Glutamatergic neuron (in vitro differentiated cells): ENCODE measurements at regions not wholly inside any gene's neighbourhood (a gene's known extent, or its start where the extent isn't known, plus 50 kb on each side); places are given as distances from the start of the nearest gene placed in this dataset.

Experiments
- DNase-seq: peaks from one replicate; pipeline ENCODE4 v3.0.0; 2022
- H3K27ac Mint-ChIP-seq: one replicate; pipeline ENCODE4 v1.8.0; 2020; ENCODE audit warnings: mild to moderate bottlenecking, mixed read lengths, inconsistent platforms; ENCODE audit not compliant: unreplicated experiment
- H3K27me3 Mint-ChIP-seq: one replicate; pipeline ENCODE4 v1.8.0; 2020; ENCODE audit warnings: mild to moderate bottlenecking, moderate library complexity, mixed read lengths, inconsistent platforms; ENCODE audit not compliant: unreplicated experiment
- H3K36me3 Mint-ChIP-seq: one replicate; pipeline ENCODE4 v1.8.0; 2020; ENCODE audit warnings: mild to moderate bottlenecking, mixed read lengths, inconsistent platforms; ENCODE audit not compliant: unreplicated experiment
- H3K4me1 Mint-ChIP-seq: one replicate; pipeline ENCODE4 v1.8.0; 2020; ENCODE audit warnings: mild to moderate bottlenecking, low read depth, mixed read lengths, inconsistent platforms; ENCODE audit not compliant: unreplicated experiment
- H3K4me3 Mint-ChIP-seq: one replicate; pipeline ENCODE4 v1.8.0; 2020; ENCODE audit warnings: mild to moderate bottlenecking, mixed read lengths, inconsistent platforms; ENCODE audit not compliant: unreplicated experiment
- H3K9me3 Mint-ChIP-seq: one replicate; pipeline ENCODE4 v1.8.0; 2020; ENCODE audit warnings: mild to moderate bottlenecking, moderate library complexity, mixed read lengths, inconsistent platforms; ENCODE audit not compliant: unreplicated experiment
- CTCF ChIP-seq: fragments of 200-600 bp; sonication (generic); IDR thresholded peaks from one replicate; pipeline ENCODE4 v1.5.0; 2021; ENCODE audit not compliant: partially characterized antibody, unreplicated experiment

DNA sequence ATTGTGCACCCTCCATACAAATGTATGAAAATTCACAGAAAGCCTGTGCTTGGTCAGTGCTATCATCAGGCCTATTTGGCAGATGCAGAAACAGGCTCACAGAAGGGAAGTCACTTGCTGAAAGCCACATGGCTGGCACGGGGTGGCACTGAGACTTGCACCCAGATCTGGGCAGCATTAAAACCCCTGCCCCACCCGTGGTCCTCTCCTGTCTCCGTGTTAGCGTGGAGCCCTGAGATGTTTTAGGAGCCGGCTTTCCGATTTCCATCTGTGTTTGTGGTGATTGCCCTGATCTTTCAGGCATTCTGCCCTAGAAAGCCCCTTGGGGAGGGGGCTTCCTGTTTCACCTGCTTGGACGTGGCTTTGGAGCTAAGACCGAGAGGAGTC lies 102.2 kb upstream of the IER5L start:
- Mint-ChIP-seq H3K27me3 (peaks cover 5% of the 10 kb centered on the region), H3K9me3 (peaks cover under 1% of the 10 kb centered on the region), H3K4me1 (peaks cover 27% of the 10 kb centered on the region), H3K27ac (peak overlapping the region; percentile 22), H3K36me3 (no peaks in the 10 kb centered on the region), H3K4me3 (no peak overlapping the region)
- DNase-seq, result no peak
- TF ChIP-seq CTCF, result no peak

GRCh38 chr9:129278391-129279237 lies 100.6 kb upstream of the IER5L start:
- Mint-ChIP-seq H3K9me3 (peaks cover 9% of the 10 kb centered on the region), H3K36me3 (peaks cover 8% of the 10 kb centered on the region), H3K27me3 (peaks cover 9% of the 10 kb centered on the region), H3K4me1 (peaks cover 27% of the 10 kb centered on the region), H3K4me3 (no peak overlapping the region), H3K27ac (no peak overlapping the region)
- no peak for TF ChIP-seq CTCF
- DNase-seq, result no peak

GRCh38 chr9:129276486-129277230 lies 98.6 kb upstream of the IER5L start:
- Mint-ChIP-seq H3K4me3 (no peak overlapping the region), H3K9me3 (peaks cover 10% of the 10 kb centered on the region)

DNA sequence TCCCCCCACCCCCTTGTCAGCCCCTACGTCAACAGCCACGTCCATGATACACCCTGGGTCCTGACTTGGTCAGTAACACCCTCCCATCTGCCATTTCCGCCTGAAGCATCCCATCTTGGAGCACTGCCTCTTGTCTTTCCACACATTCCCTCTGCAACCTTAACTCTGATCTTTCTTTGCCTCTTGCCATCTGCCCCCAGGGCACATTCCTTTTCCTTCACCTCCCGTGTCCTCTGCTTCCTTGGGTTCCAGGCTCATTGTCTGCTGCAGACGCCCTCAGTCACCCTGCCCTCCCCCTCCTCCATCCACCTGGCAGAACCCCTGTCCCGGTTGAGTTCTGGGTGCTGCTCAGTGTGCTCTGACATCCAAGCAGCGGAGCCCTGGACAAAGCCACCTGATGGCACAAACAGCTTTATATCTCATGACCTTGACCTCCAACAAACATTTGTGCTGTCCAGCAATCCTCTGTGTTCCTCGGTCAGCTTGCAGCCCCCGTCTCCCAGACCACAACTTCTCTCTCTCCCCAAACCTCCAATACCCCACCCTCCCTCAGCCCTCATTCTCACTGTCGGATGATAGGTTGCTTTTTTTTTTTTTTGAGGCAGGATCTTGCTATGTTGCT lies 97.7 kb upstream of the IER5L start:
- Mint-ChIP-seq H3K36me3 (peaks cover 8% of the 10 kb centered on the region), H3K9me3 (peaks cover 10% of the 10 kb centered on the region), H3K4me3 (no peak overlapping the region), H3K4me1 (peaks cover 32% of the 10 kb centered on the region), H3K27me3 (peaks cover 9% of the 10 kb centered on the region), H3K27ac (no peak overlapping the region)
- DNase-seq, result no peak
- TF ChIP-seq CTCF, result no peak

More at GRCh38 chr9:129276486-129277230, 98.6 kb upstream of the IER5L start:
- Mint-ChIP-seq H3K4me1 (peaks cover 27% of the 10 kb centered on the region), H3K27ac (no peak overlapping the region), H3K27me3 (peaks cover 9% of the 10 kb centered on the region), H3K36me3 (peaks cover 8% of the 10 kb centered on the region)
- no peak for TF ChIP-seq CTCF
- no peak for DNase-seq
